Pons (tissue), 1 donor: ENCODE measurements at regions not wholly inside any gene's neighbourhood (a gene's known extent, or its start where the extent isn't known, plus 50 kb on each side); places are given as distances from the start of the nearest gene placed in this dataset.
"Not testable (repeated sequence)": the region's sequence is repeated elsewhere in the genome, so short reads cannot be mapped to it uniquely, and the experiment has no call there.

Experiments used
- DNase-seq: peaks from one replicate; pipeline ENCODE4 v3.0.0-alpha.2; 2016; ENCODE audit warnings: low spot score

- no peak for DNase-seq
Observed at GRCh38 chr1:196088541-196088940, 519.7 kb downstream of the KCNT2 start.

- no peak for DNase-seq
Observed at GRCh38 chr1:196078691-196079090, 529.5 kb downstream of the KCNT2 start.

DNA sequence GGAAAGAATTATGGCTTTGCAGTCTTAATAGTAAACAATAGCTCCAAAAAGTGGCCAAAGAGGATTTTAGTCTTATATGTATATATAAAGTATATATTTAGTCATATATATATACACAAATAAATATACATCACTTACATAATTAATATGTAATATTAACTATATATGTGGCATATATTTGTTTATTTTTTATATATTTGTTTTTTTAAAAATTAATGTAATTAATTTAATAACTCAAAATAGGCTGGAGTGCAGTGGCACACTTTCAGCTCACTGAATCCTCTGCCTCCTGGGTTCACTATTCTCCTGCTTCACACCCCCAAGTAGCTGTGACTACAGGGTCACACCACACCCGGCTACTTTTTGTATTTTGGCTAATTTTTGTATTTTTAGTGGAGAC lies 532.6 kb downstream of the KCNT2 start:
- DNase-seq: no peak

DNA sequence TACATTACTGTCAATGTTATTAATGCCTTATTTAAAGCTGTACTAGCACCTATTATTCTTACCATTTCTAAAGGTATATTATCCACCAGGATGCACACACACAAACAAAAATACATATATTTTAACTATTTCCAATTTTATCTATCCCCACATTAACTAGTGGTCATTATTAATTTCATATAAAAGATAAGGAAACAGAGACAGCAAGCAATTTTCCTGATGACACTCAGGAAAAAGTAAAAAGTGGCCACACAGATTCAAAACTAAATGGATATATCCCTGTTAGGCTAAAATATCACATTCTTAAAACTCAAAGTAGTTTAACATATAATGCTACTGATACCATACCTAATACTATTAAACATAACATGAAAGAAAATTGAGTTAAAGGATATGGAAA lies 534.1 kb downstream of the KCNT2 start:
- no peak for DNase-seq

- DNase-seq: no peak
Observed at GRCh38 chr1:196071447-196071846, 536.8 kb downstream of the KCNT2 start.

GRCh38 chr1:196070940-196071339 lies 537.3 kb downstream of the KCNT2 start:
- DNase-seq: no peak

- DNase-seq: no peak
Observed at GRCh38 chr1:196063952-196064351, 544.3 kb downstream of the KCNT2 start.

- no peak for DNase-seq
Observed at GRCh38 chr1:196063294-196063693, 544.9 kb downstream of the KCNT2 start.

- DNase-seq: no peak
Observed at GRCh38 chr1:196060539-196060938, 547.7 kb downstream of the KCNT2 start.

DNA sequence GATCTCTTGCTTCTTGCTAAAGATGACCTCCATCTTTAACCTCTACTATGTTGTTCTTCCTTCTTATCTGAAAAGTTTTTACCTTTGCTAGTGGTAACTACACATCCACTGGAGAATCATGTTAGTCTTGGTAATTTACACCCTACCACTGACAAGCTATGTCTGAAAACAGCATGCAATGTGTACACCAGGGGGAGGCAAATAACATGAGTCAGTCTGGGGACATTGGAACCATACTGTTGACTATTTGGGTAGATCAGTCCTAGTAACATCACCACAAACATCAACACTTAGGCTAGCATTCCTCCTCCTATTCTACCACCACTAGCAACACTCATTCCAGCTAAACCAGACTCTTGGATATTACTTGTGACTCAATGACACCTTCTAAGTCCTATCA lies 549.0 kb downstream of the KCNT2 start:
- DNase-seq: no peak

DNA sequence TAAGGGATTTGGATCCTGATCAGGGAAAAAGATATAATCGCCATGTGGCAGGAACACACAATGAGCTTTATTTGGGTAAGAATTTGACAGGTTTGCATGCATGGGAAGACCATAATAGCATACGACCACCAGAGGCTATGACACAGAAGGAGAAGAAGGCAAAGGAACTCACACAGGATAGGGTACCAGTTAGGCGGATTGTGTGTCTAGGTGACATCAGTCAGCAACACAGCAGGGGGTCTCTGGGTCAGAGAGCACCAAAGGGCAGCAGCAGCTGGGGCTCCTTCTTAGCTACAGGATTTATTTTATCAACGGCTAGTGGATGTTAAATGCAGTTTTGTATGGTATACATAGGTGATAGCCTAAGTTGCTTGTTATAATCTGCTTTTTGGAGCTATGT lies 551.3 kb downstream of the KCNT2 start:
- no peak for DNase-seq

DNA sequence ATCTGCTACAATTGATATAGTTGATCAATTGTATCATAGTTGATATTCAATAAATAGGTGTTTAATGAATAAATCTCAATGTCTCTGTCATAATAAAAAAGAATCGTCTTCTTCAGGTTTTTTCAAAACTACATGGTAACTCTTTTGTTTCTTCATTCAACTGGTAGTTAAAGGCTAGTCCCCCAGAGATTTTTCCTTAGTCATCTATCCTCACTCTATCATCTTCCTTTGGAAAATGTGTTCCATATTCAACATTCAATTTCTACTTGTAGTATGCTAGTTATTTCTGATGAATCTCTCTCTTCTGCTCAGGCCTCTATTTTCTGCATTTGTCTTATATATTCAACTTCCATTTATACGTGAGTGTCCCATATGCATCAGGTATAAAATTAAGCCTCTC lies 558.8 kb downstream of the KCNT2 start:
- no peak for DNase-seq

DNA sequence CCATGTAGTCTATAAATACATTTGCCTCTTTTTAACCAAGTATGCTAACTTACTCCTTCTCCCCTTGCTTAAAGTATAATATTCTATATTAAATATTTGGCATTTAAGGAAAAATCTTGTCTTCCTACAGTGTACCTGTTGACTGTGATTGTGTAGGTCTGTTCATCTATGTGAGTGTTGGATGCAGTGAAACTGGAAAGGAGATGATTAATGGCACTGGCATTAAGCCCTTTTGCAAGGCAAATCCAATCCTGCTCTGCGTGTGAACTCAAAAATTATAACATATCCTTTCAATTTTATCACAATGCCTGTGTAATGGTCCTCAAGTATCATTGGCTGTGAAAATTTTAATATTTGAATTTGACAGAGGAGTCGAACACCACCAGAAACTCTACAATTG lies 565.0 kb downstream of the KCNT2 start:
- no peak for DNase-seq

- peak; percentile 3 for DNase-seq
Observed at GRCh38 chr1:196034080-196034706, 574.0 kb downstream of the KCNT2 start.

DNA sequence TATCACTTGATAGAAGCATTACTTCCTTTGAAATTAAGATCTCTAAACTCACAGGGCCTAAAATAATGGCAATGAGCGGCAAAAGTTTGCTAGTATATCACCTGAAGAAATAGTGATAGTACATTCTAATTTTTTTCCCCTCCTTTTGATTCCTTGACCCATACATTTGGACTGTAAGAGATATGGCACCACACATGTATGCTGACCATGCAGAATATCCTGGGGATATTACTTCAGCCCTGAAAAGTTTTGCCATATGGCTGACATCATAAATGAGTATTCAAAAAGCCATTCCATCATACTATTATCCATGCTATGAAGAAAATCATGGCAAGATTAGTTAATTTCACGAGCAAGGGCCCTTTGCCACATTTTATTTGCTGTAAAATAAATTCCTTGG lies 576.9 kb downstream of the KCNT2 start:
- DNase-seq: not testable (repeated sequence)

DNA sequence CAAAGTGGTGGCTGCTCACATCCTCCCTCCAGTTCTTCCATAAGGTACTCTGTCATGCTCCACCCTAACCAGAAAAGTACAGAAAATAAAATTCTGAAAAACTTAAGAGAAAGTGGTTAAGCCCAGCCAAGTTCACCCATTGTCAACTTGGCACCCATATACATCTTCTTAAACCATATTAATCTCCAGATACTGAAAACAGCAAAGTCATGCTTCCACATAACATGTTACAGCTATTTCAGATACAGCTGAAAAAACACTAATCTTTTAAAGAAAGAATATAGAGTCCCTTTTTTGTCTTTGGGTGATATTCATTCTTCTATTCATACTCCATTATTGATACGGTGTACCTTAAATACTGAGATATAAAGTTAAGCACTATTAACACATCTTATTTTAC lies 577.8 kb downstream of the KCNT2 start:
- no peak for DNase-seq

GRCh38 chr1:196029410-196029809 lies 578.8 kb downstream of the KCNT2 start:
- no peak for DNase-seq

- no peak for DNase-seq
Observed at GRCh38 chr1:196027127-196027526, 581.1 kb downstream of the KCNT2 start.

- not testable (repeated sequence) for DNase-seq
Observed at GRCh38 chr1:196021174-196021573, 587.1 kb downstream of the KCNT2 start.

- no peak for DNase-seq
Observed at GRCh38 chr1:196009362-196009761, 598.9 kb downstream of the KCNT2 start.

- DNase-seq: no peak
Observed at GRCh38 chr1:196007763-196008162, 600.5 kb downstream of the KCNT2 start.

DNA sequence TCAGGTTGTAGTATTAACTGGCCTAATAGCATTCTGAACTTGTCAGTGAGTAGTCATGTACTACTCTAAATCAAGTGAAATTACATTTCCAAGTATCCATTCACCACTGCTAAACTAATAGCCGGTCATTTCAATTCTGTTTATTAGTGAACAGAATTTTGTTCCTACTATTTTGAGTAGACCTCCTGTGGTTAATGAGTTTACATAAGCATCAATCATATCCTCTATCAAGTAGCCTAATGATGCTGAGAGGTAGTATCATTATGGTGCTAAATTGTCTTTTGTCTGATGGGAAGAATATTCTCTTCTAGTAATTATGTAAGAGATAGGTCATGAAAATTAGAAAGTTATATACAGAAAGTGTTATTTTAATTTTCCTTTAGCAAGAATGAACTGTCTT lies 602.8 kb downstream of the KCNT2 start:
- DNase-seq: no peak

GRCh38 chr1:196004388-196004787 lies 603.9 kb downstream of the KCNT2 start:
- DNase-seq: not testable (repeated sequence)

- DNase-seq: no peak
Observed at GRCh38 chr1:196002906-196003305, 605.3 kb downstream of the KCNT2 start.

GRCh38 chr1:196002296-196002695 lies 605.9 kb downstream of the KCNT2 start:
- DNase-seq: not testable (repeated sequence)
